CD14-positive monocyte (primary cell): ENCODE measurements at regions not wholly inside any gene's neighbourhood (a gene's known extent, or its start where the extent isn't known, plus 50 kb on each side); places are given as distances from the start of the nearest gene placed in this dataset.

Experiments
- DNase-seq, 3 donors: peaks; one replicate each; pipeline ENCODE4 v3.0.0-alpha.2; 2011 to 2022
- H2AFZ ChIP-seq: 2 replicates; pipeline ENCODE4 v1.6.0; 2012; ENCODE audit warnings: mild to moderate bottlenecking, low read depth, low read length, inconsistent platforms; ENCODE audit not compliant: insufficient read depth, poor library complexity, severe bottlenecking
- H3K27ac ChIP-seq, 2 donors: 1 replicate in 1 of 2; 2 replicates in 1 of 2; pipeline ENCODE4 v1.5.1; 2012 to 2013; ENCODE audit warnings: low read length in 2 of 2, control low read depth in 1 of 2, inconsistent platforms in 1 of 2, low read depth in 1 of 2, mild to moderate bottlenecking in 1 of 2
- H3K27me3 ChIP-seq, 2 donors: one replicate each; pipeline versions ENCODE4 v1.6.0 to v1.6.1; 2011 to 2013; ENCODE audit warnings: low read length in 2 of 2; ENCODE audit not compliant: control insufficient read depth in 2 of 2, insufficient read depth in 2 of 2
- H3K36me3 ChIP-seq, 2 donors: replicated peaks in 1 of 2; 1 replicate in 1 of 2; 2 replicates in 1 of 2; pipeline versions ENCODE4 v1.5.1 to v1.6.1; 2012 to 2013; ENCODE audit warnings: low read length in 2 of 2, control low read depth in 1 of 2, inconsistent platforms in 1 of 2, mild to moderate bottlenecking in 1 of 2; ENCODE audit not compliant: insufficient read depth in 2 of 2, control insufficient read depth in 1 of 2
- H3K4me1 ChIP-seq, 2 donors: 1 replicate in 1 of 2; 2 replicates in 1 of 2; pipeline versions ENCODE4 v1.5.1 to v1.6.1; 2012 to 2013; ENCODE audit warnings: low read length in 2 of 2, control low read depth in 1 of 2, inconsistent platforms in 1 of 2, mild to moderate bottlenecking in 1 of 2, moderate library complexity in 1 of 2; ENCODE audit not compliant: insufficient read depth in 2 of 2, control insufficient read depth in 1 of 2
- H3K4me2 ChIP-seq: replicated peaks from 2 replicates; pipeline ENCODE3; 2012; ENCODE audit warnings: low read length, moderate library complexity, mild to moderate bottlenecking; ENCODE audit not compliant: poor library complexity, severe bottlenecking; ENCODE audit errors: extremely low read depth
- H3K4me3 ChIP-seq, 3 experiments: fragments of 200-600 bp in 1 of 3; sonication (generic) in 1 of 3; replicated peaks in 1 of 3; 1 replicate in 2 of 3; 2 replicates in 1 of 3; pipeline ENCODE4 v1.5.1; 2011 to 2013; ENCODE audit warnings: low read length in 3 of 3, mild to moderate bottlenecking in 3 of 3, control low read depth in 2 of 3, low read depth in 2 of 3, inconsistent platforms in 1 of 3, moderate library complexity in 1 of 3
- H3K79me2 ChIP-seq: 2 replicates; pipeline ENCODE4 v1.6.0; 2012; ENCODE audit warnings: mild to moderate bottlenecking, control low read depth, inconsistent platforms, low read length, moderate library complexity; ENCODE audit not compliant: insufficient read depth
- H3K9ac ChIP-seq: 2 replicates; pipeline ENCODE4 v1.6.0; 2017; ENCODE audit warnings: low read length, mild to moderate bottlenecking; ENCODE audit not compliant: insufficient read depth, poor library complexity, severe bottlenecking
- H3K9me3 ChIP-seq, 2 donors: replicated peaks in 1 of 2; 1 replicate in 1 of 2; 2 replicates in 1 of 2; pipeline versions ENCODE4 v1.5.1 to v1.6.1; 2012 to 2013; ENCODE audit warnings: low read length in 2 of 2, control low read depth in 1 of 2; ENCODE audit not compliant: control insufficient read depth in 1 of 2, insufficient read depth in 1 of 2
- H4K20me1 ChIP-seq: 2 replicates; pipeline ENCODE4 v1.6.0; 2012; ENCODE audit warnings: mild to moderate bottlenecking, low read length, control low read depth, moderate library complexity; ENCODE audit not compliant: insufficient read depth
- H3K27ac Mint-ChIP-seq, 7 donors: one replicate each; pipeline ENCODE4 v1.8.0; 2020; ENCODE audit warnings: mild to moderate bottlenecking in 7 of 7, mixed read lengths in 7 of 7, moderate library complexity in 6 of 7, inconsistent platforms in 2 of 7
- H3K27me3 Mint-ChIP-seq, 3 donors: one replicate each; pipeline ENCODE4 v1.8.0; 2021 to 2022; ENCODE audit warnings: low read depth in 3 of 3, mild to moderate bottlenecking in 3 of 3, mixed read lengths in 3 of 3, moderate library complexity in 3 of 3, inconsistent platforms in 1 of 3
- H3K36me3 Mint-ChIP-seq, 2 donors: one replicate each; pipeline ENCODE4 v1.8.0; 2020; ENCODE audit warnings: mixed read lengths in 2 of 2, inconsistent platforms in 1 of 2, mild to moderate bottlenecking in 1 of 2
- H3K4me1 Mint-ChIP-seq: one replicate; pipeline ENCODE4 v1.8.0; 2020; ENCODE audit warnings: mild to moderate bottlenecking, mixed read lengths
- H3K4me3 Mint-ChIP-seq, 2 donors: one replicate each; pipeline ENCODE4 v1.8.0; 2020; ENCODE audit warnings: mild to moderate bottlenecking in 2 of 2, mixed read lengths in 2 of 2, moderate library complexity in 1 of 2
- H3K9me3 Mint-ChIP-seq, 7 donors: one replicate each; pipeline ENCODE4 v1.8.0; 2020 to 2022; ENCODE audit warnings: mixed read lengths in 7 of 7, mild to moderate bottlenecking in 6 of 7, moderate library complexity in 6 of 7, inconsistent platforms in 2 of 7
- WGBS: methylation state at CpG from one replicate; pipeline ENCODE4 v1.1.5; 2013; ENCODE audit warnings: missing lambda C conversion rate; ENCODE audit not compliant: insufficient coverage; 5-methylcytosine and 5-hydroxymethylcytosine counted together
- intact Hi-C, 2 donors: fragments of 100-400 bp; cut with micrococcal nuclease; formaldehyde crosslinking; loops; one replicate each; pipeline versions ENCODE4 v1.15.0 to v1.15.1; 2023
- TF ChIP-seq, protein P1 (sequence below): fragments of 200-600 bp; IDR thresholded peaks from one replicate; pipeline ENCODE4 v1.8.0; 2022; ENCODE audit warnings: antibody characterized with exemption, mild to moderate bottlenecking

DNA sequence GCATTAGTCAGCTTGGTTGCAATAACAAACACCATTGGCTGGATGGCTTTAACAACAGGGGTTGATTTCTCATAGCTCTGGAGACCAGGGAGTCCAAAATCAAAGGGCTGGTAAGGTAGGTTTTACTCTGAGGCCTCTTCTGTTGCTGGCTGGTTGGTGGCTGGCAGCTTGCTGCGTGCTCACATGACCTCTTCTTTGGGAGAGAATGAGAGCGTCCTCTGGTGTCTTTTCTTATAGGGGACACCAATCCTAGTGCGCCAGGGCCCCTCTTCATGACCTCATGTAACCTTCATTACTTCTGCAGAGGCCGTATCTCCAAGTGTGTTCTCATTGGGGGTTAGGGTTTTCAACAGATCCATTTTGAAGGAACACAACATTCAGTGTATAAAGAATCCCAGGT lies 1308.3 kb downstream of the TBC1D22A start:
- Histone ChIP-seq H3K27me3 (no peaks in the 10 kb centered on the region), H4K20me1 (no peaks in the 10 kb centered on the region), H3K79me2 (no peaks in the 10 kb centered on the region), H3K9me3 (no peaks in the 10 kb centered on the region), H3K4me2 (no peak overlapping the region), H3K4me1 (no peaks in the 10 kb centered on the region), H2AFZ (no peak overlapping the region), H3K27ac (no peak overlapping the region), H3K4me3 (no peak overlapping the region), H3K36me3 (no peaks in the 10 kb centered on the region), H3K9ac (no peak overlapping the region)
- no peak overlapping the region for H3K4me3 Mint-ChIP-seq
- TF ChIP-seq, protein P1, sequence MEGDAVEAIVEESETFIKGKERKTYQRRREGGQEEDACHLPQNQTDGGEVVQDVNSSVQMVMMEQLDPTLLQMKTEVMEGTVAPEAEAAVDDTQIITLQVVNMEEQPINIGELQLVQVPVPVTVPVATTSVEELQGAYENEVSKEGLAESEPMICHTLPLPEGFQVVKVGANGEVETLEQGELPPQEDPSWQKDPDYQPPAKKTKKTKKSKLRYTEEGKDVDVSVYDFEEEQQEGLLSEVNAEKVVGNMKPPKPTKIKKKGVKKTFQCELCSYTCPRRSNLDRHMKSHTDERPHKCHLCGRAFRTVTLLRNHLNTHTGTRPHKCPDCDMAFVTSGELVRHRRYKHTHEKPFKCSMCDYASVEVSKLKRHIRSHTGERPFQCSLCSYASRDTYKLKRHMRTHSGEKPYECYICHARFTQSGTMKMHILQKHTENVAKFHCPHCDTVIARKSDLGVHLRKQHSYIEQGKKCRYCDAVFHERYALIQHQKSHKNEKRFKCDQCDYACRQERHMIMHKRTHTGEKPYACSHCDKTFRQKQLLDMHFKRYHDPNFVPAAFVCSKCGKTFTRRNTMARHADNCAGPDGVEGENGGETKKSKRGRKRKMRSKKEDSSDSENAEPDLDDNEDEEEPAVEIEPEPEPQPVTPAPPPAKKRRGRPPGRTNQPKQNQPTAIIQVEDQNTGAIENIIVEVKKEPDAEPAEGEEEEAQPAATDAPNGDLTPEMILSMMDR: no peak
- H3K27me3 Mint-ChIP-seq: peaks cover 4 to 7% (median 5%) of the 10 kb centered on the region in 3 donors
- intact Hi-C loops: no loop called here
- peaks cover 0 to 5% (median 2%) of the 10 kb centered on the region in 7 donors for H3K9me3 Mint-ChIP-seq
- H3K36me3 Mint-ChIP-seq: no peaks in the 10 kb centered on the region
- no peak for DNase-seq
- H3K4me1 Mint-ChIP-seq: no peaks in the 10 kb centered on the region
- WGBS: 100% methylated on average over 1 of the region's 4 CpGs
- H3K27ac Mint-ChIP-seq: no peak overlapping the region

DNA sequence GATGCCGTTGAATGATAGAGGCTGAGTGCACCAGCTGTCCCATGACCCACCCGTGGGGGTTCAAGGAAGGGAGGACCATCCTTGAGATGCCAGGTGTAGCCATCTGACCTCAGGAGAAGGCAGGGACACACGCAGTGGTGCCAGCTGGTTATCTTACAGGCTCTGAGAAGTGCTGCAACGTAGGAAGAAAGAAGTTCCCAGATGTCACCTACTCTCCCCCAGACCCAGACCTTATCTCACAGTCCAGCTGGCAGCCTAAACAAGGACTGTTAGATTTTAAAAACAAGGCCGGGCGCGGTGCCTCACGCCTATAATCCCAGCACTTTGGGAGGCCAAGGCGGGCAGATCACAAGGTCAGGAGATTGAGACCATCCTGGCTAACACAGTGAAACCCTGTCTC lies 1307.6 kb downstream of the TBC1D22A start:
- H3K4me1 Mint-ChIP-seq: no peaks in the 10 kb centered on the region
- no peaks in the 10 kb centered on the region for H3K36me3 ChIP-seq
- no peaks in the 10 kb centered on the region for H3K79me2 ChIP-seq
- H3K27me3 Mint-ChIP-seq: peaks cover 3 to 5% (median 5%) of the 10 kb centered on the region in 3 donors
- no peak overlapping the region for H3K4me3 Mint-ChIP-seq
- no peak overlapping the region for H3K4me3 ChIP-seq
- H3K4me1 ChIP-seq: no peaks in the 10 kb centered on the region
- WGBS: 91% methylated on average over 8 of the region's 9 CpGs
- H2AFZ ChIP-seq: no peak overlapping the region
- H3K27ac Mint-ChIP-seq: no peak overlapping the region
- no peaks in the 10 kb centered on the region for H3K36me3 Mint-ChIP-seq
- H3K9me3 Mint-ChIP-seq: peaks cover 0 to 3% (median 1%) of the 10 kb centered on the region in 7 donors
- H3K4me2 ChIP-seq: no peak overlapping the region
- H3K27ac ChIP-seq: no peak overlapping the region
- H4K20me1 ChIP-seq: no peaks in the 10 kb centered on the region
- TF ChIP-seq, protein P1: no peak
- H3K27me3 ChIP-seq: no peaks in the 10 kb centered on the region
- DNase-seq: no peak
- H3K9ac ChIP-seq: no peak overlapping the region
- intact Hi-C loops: no loop called here
- H3K9me3 ChIP-seq: no peaks in the 10 kb centered on the region
